HCT116 (cell line): ENCODE measurements at regions not wholly inside any gene's neighbourhood (a gene's known extent, or its start where the extent isn't known, plus 50 kb on each side); places are given as distances from the start of the nearest gene placed in this dataset.

ENCODE experiments used
- CTCF ChIP-seq, 3 experiments: fragments of 200-600 bp in 1 of 3; sonication (generic) in 1 of 3; IDR thresholded peaks in 2 of 3; conservative IDR thresholded peaks in 1 of 3; 2 replicates each; pipeline ENCODE4 v1.5.1; 2012 to 2017; ENCODE audit warnings: low read depth in 2 of 3, low read length in 2 of 3, antibody characterized with exemption in 1 of 3, borderline replicate concordance in 1 of 3, control low read depth in 1 of 3, mild to moderate bottlenecking in 1 of 3, mixed read lengths in 1 of 3, mixed run types in 1 of 3, moderate library complexity in 1 of 3; ENCODE audit not compliant: insufficient read depth in 1 of 3
- POLR2A ChIP-seq: IDR thresholded peaks from 2 replicates; pipeline ENCODE4 v1.7.0; 2011; ENCODE audit warnings: borderline replicate concordance; ENCODE audit not compliant: insufficient read depth, insufficient read length; ENCODE audit errors: extremely low read depth
- POLR2AphosphoS5 ChIP-seq: IDR thresholded peaks from 2 replicates; pipeline ENCODE4 v1.6.1; 2011; ENCODE audit warnings: mild to moderate bottlenecking, low read depth, low read length, moderate library complexity
- YY1 ChIP-seq: IDR thresholded peaks from 2 replicates; pipeline ENCODE4 v1.6.1; 2011; ENCODE audit warnings: low read length, low read depth, moderate library complexity, mild to moderate bottlenecking; ENCODE audit not compliant: insufficient replicate concordance; ENCODE audit errors: extremely low read depth

GRCh38 chr7:24384362-24385030 lies 100.5 kb downstream of the NPY start:
- TF ChIP-seq POLR2A: no peak
- TF ChIP-seq YY1: no peak
- TF ChIP-seq CTCF (IDR thresholded peaks at IDR 0.05 in 2 of 3, conservative IDR thresholded peaks at IDR 0.05 in 1 of 3; ENCODE audit: borderline replicate concordance in 1 of 3, insufficient read depth in 1 of 3, low read depth in 2 of 3, low read length in 2 of 3): no peak
- TF ChIP-seq POLR2AphosphoS5: no peak
